H9 (cell line): ENCODE measurements at regions not wholly inside any gene's neighbourhood (a gene's known extent, or its start where the extent isn't known, plus 50 kb on each side); places are given as distances from the start of the nearest gene placed in this dataset.

ENCODE experiments used
- DNase-seq: peaks from one replicate; pipeline ENCODE4 v3.0.0-alpha.2; 2017
- H2AFZ ChIP-seq: one replicate; pipeline ENCODE4 v1.6.1; 2013; ENCODE audit warnings: mild to moderate bottlenecking, low read length, control low read depth, moderate library complexity
- H2AK5ac ChIP-seq: 2 replicates; pipeline ENCODE4 v1.6.1; 2013; ENCODE audit warnings: low read length, control low read depth, mixed read lengths; ENCODE audit not compliant: insufficient read length
- H2BK120ac ChIP-seq: one replicate; pipeline ENCODE4 v1.6.1; 2013; ENCODE audit warnings: low read depth, mild to moderate bottlenecking, low read length, control low read depth, inconsistent platforms; ENCODE audit not compliant: poor library complexity, severe bottlenecking
- H2BK12ac ChIP-seq: 2 replicates; pipeline ENCODE4 v1.6.1; 2013; ENCODE audit warnings: low read length, control low read depth, mixed read lengths, low read depth; ENCODE audit not compliant: insufficient read length
- H2BK15ac ChIP-seq: 2 replicates; pipeline ENCODE4 v1.6.1; 2013; ENCODE audit warnings: low read depth, low read length, control low read depth
- H2BK20ac ChIP-seq: one replicate; pipeline ENCODE4 v1.6.1; 2013; ENCODE audit warnings: low read depth, mild to moderate bottlenecking, low read length, control low read depth, inconsistent platforms; ENCODE audit not compliant: poor library complexity, severe bottlenecking
- H2BK5ac ChIP-seq: 2 replicates; pipeline ENCODE4 v1.6.1; 2013; ENCODE audit warnings: low read length, control low read depth, mixed read lengths; ENCODE audit not compliant: insufficient read length
- H3K14ac ChIP-seq: 2 replicates; pipeline ENCODE4 v1.6.1; 2013; ENCODE audit warnings: low read length, control low read depth; ENCODE audit not compliant: insufficient read depth
- H3K18ac ChIP-seq: 2 replicates; pipeline ENCODE4 v1.6.1; 2013; ENCODE audit warnings: low read depth, mild to moderate bottlenecking, mixed read lengths, low read length, control low read depth; ENCODE audit not compliant: insufficient read length
- H3K23ac ChIP-seq: 2 replicates; pipeline ENCODE4 v1.6.1; 2013; ENCODE audit warnings: low read length, control low read depth, mixed read lengths, low read depth; ENCODE audit not compliant: insufficient read length
- H3K23me2 ChIP-seq: 2 replicates; pipeline ENCODE4 v1.6.1; 2013; ENCODE audit warnings: low read depth, mild to moderate bottlenecking, mixed read lengths, low read length, control low read depth; ENCODE audit not compliant: insufficient read length, poor library complexity, severe bottlenecking
- H3K27ac ChIP-seq: 2 replicates; pipeline ENCODE4 v1.5.1; 2013; ENCODE audit warnings: low read length, control low read depth, mixed read lengths, low read depth; ENCODE audit not compliant: insufficient read length
- H3K27me3 ChIP-seq: 2 replicates; pipeline ENCODE4 v1.6.1; 2013; ENCODE audit warnings: low read length, control low read depth, inconsistent platforms; ENCODE audit not compliant: insufficient read depth
- H3K4ac ChIP-seq: 2 replicates; pipeline ENCODE4 v1.6.1; 2013; ENCODE audit warnings: low read depth, mild to moderate bottlenecking, control low read depth, inconsistent platforms, low read length, moderate library complexity
- H3K4me1 ChIP-seq: 2 replicates; pipeline ENCODE4 v1.6.1; 2013; ENCODE audit warnings: low read length, control low read depth, inconsistent platforms; ENCODE audit not compliant: insufficient read depth
- H3K4me2 ChIP-seq: 2 replicates; pipeline ENCODE4 v1.6.1; 2013; ENCODE audit warnings: low read length, control low read depth, mixed read lengths; ENCODE audit not compliant: insufficient read length, insufficient read depth
- H3K56ac ChIP-seq: 2 replicates; pipeline ENCODE4 v1.6.1; 2013; ENCODE audit warnings: low read depth, mild to moderate bottlenecking, mixed read lengths, low read length, control low read depth; ENCODE audit not compliant: insufficient read length
- H3K79me1 ChIP-seq: 2 replicates; pipeline ENCODE4 v1.6.1; 2013; ENCODE audit warnings: low read depth, mild to moderate bottlenecking, moderate library complexity, low read length, control low read depth, inconsistent platforms; ENCODE audit not compliant: insufficient read depth, poor library complexity, severe bottlenecking
- H3K79me2 ChIP-seq: 2 replicates; pipeline ENCODE4 v1.6.1; 2013; ENCODE audit warnings: low read length, control low read depth, inconsistent platforms; ENCODE audit not compliant: insufficient read depth
- H3K9ac ChIP-seq: 2 replicates; pipeline ENCODE4 v1.6.1; 2013; ENCODE audit warnings: low read length, control low read depth, mixed read lengths; ENCODE audit not compliant: insufficient read length; ENCODE audit errors: extremely low read depth
- H3K9me3 ChIP-seq: one replicate; pipeline ENCODE4 v1.6.1; 2013; ENCODE audit warnings: low read depth, low read length, inconsistent platforms; ENCODE audit not compliant: control insufficient read depth
- H3T11ph ChIP-seq: one replicate; pipeline ENCODE4 v1.6.1; 2013; ENCODE audit warnings: mild to moderate bottlenecking, low read length, control low read depth, inconsistent platforms
- H4K20me1 ChIP-seq: one replicate; pipeline ENCODE4 v1.6.1; 2013; ENCODE audit not compliant: control insufficient read depth, insufficient read length, insufficient read depth
- H4K5ac ChIP-seq: 2 replicates; pipeline ENCODE4 v1.6.1; 2013; ENCODE audit warnings: low read depth, mild to moderate bottlenecking, mixed read lengths, low read length, control low read depth; ENCODE audit not compliant: insufficient read length
- H4K8ac ChIP-seq: replicated peaks from 2 replicates; pipeline ENCODE4 v1.6.1; 2013; ENCODE audit warnings: low read length, control low read depth, mixed read lengths, low read depth; ENCODE audit not compliant: insufficient read length
- H4K91ac ChIP-seq: 2 replicates; pipeline ENCODE4 v1.6.1; 2013; ENCODE audit warnings: low read depth, mild to moderate bottlenecking, moderate library complexity, mixed read lengths, low read length, control low read depth; ENCODE audit not compliant: insufficient read length
- H3K27ac Mint-ChIP-seq, 3 experiments: 2 replicates in 2 of 3; 3 replicates in 1 of 3; pipeline ENCODE4 v1.8.0; 2020 to 2021; ENCODE audit warnings: mixed read lengths in 3 of 3, mild to moderate bottlenecking in 1 of 3, moderate library complexity in 1 of 3
- H3K27me3 Mint-ChIP-seq: 2 replicates; pipeline ENCODE4 v1.8.0; 2021; ENCODE audit warnings: low read depth, mild to moderate bottlenecking, moderate library complexity, mixed read lengths
- H3K36me3 Mint-ChIP-seq, 3 experiments: 2 replicates in 2 of 3; 3 replicates in 1 of 3; pipeline ENCODE4 v1.8.0; 2020 to 2021; ENCODE audit warnings: low read depth in 3 of 3, mixed read lengths in 3 of 3; ENCODE audit not compliant: insufficient read depth in 1 of 3
- H3K4me1 Mint-ChIP-seq, 2 experiments: 2 replicates each; pipeline ENCODE4 v1.8.0; 2020; ENCODE audit warnings: mixed read lengths in 2 of 2
- H3K4me3 Mint-ChIP-seq, 2 experiments: 2 replicates in 1 of 2; 3 replicates in 1 of 2; pipeline ENCODE4 v1.8.0; 2020 to 2021; ENCODE audit warnings: mild to moderate bottlenecking in 2 of 2, mixed read lengths in 2 of 2, moderate library complexity in 1 of 2
- H3K9me3 Mint-ChIP-seq, 2 experiments: 2 replicates in 1 of 2; 3 replicates in 1 of 2; pipeline ENCODE4 v1.8.0; 2020; ENCODE audit warnings: mild to moderate bottlenecking in 2 of 2, mixed read lengths in 2 of 2, moderate library complexity in 1 of 2
- WGBS: extraction: QIAGEN DNeasy Blood & Tissue Kit; methylation state at CpG from one replicate; pipeline ENCODE4 v1.1.7; 2013; ENCODE audit warnings: missing lambda C conversion rate, low lambda C conversion rate, mixed read lengths; ENCODE audit not compliant: insufficient read length; ENCODE audit errors: extremely low coverage; 5-methylcytosine and 5-hydroxymethylcytosine counted together
- TF ChIP-seq, protein P1 (sequence below): fragments of 200-600 bp; sonication (generic); conservative IDR thresholded peaks from 3 replicates; pipeline ENCODE4 v1.8.0; 2021; ENCODE audit warnings: antibody characterized with exemption, mild to moderate bottlenecking

DNA sequence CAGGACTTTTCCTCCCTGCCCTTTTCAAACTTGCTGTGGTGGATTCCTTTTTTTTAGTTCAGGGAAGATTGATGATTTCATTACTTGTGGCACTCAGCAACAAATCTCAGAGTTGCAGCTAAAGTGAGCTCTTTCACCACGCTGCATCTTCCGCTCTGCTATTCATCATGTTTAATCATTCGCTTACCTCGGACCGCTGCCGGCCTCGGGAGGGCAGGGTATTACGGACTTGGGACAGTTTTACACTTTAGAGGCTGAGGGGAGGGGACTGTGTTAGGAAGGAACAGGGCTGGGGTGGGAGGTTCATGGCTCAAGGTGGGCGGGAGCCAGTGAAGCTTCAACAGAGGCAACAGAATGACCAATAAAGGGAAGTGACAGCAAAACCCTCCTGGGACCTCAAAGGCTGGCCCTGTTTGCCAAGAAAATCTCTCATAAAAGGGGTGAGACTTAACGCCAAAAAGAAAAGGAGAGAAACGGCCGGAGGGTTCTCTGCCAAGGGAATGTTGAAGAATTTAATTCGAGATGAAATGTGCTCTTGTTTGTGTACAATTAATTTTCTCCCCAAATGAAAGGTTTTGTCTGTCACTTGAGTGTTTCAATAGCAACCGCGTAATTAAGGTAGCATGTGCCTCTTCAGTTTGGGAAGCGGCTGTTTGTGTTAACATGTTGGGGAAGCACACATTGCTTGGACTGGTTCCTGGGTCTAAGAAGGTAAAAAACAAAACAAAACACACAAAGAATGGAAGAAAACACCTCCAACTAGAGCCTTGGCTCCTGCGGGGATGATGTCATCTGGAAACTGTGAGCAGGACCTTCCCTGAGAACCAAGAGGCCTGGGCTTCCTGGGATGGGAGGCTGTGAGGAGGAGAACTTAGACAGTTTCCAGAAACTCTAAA is 72.5 kb upstream of the SULF2 start:
- Histone ChIP-seq H3K4me1 (no peaks in the 10 kb centered on the region), H2BK5ac (no peak overlapping the region), H2AFZ (no peak overlapping the region), H3K14ac (peak overlapping the region; percentile 45; the same call in 1 of the 2 replicates), H3K18ac (no peak overlapping the region), H3K56ac (no peak overlapping the region), H3K79me1 (no peaks in the 10 kb centered on the region), H2AK5ac (no peak overlapping the region), H2BK120ac (no peak overlapping the region), H3K9me3 (no peaks in the 10 kb centered on the region), H4K5ac (no peak overlapping the region), H4K91ac (no peak overlapping the region), H4K8ac (no peak overlapping the region), H3K4ac (no peak overlapping the region), H3K79me2 (no peaks in the 10 kb centered on the region), H3K23me2 (no peaks in the 10 kb centered on the region), H3T11ph (no peak overlapping the region), H3K27me3 (no peaks in the 10 kb centered on the region), H3K23ac (no peak overlapping the region), H2BK20ac (no peak overlapping the region), H4K20me1 (no peaks in the 10 kb centered on the region), H3K27ac (no peak overlapping the region), H2BK12ac (no peak overlapping the region), H2BK15ac (no peak overlapping the region), H3K4me2 (no peak overlapping the region), H3K9ac (no peak overlapping the region)
- TF ChIP-seq, protein P1, sequence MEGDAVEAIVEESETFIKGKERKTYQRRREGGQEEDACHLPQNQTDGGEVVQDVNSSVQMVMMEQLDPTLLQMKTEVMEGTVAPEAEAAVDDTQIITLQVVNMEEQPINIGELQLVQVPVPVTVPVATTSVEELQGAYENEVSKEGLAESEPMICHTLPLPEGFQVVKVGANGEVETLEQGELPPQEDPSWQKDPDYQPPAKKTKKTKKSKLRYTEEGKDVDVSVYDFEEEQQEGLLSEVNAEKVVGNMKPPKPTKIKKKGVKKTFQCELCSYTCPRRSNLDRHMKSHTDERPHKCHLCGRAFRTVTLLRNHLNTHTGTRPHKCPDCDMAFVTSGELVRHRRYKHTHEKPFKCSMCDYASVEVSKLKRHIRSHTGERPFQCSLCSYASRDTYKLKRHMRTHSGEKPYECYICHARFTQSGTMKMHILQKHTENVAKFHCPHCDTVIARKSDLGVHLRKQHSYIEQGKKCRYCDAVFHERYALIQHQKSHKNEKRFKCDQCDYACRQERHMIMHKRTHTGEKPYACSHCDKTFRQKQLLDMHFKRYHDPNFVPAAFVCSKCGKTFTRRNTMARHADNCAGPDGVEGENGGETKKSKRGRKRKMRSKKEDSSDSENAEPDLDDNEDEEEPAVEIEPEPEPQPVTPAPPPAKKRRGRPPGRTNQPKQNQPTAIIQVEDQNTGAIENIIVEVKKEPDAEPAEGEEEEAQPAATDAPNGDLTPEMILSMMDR, result no peak
- WGBS, result no CpG with 5 or more reads among the region's 17 CpGs
- H3K36me3 Mint-ChIP-seq, result peaks cover 4 to 28% (median 14%) of the 10 kb centered on the region in 3 experiments
- H3K27ac Mint-ChIP-seq, result peak overlapping the region in 1 of 3 experiments; percentile 79; a peak in 4 of 7 replicates
- DNase-seq, result no peak
- peaks cover 2% of the 10 kb centered on the region for H3K27me3 Mint-ChIP-seq
- H3K4me3 Mint-ChIP-seq, result no peak overlapping the region
- H3K9me3 Mint-ChIP-seq, result peaks cover 33 to 34% of the 10 kb centered on the region in 2 experiments
- H3K4me1 Mint-ChIP-seq, result peaks cover 12 to 16% of the 10 kb centered on the region in 2 experiments
